ENCODE measurements at regions not wholly inside any gene's neighbourhood (a gene's known extent, or its start where the extent isn't known, plus 50 kb on each side); places are given as distances from the start of the nearest gene placed in this dataset.

- TF ChIP-seq ZNF274 (IDR thresholded peaks at IDR 0.05; ENCODE audit: borderline replicate concordance, extremely low read depth, low read length) (no peak), POLR2A (IDR thresholded peaks at IDR 0.05; ENCODE audit: control extremely low read depth in 1 of 2, low read depth in 2 of 2, low read length in 2 of 2) (no peak), SRF (IDR thresholded peaks at IDR 0.05; ENCODE audit: low read depth, low read length) (no peak), BACH1 (IDR thresholded peaks at IDR 0.05; ENCODE audit: low read length) (peak; percentile 85), CTBP2 (IDR thresholded peaks at IDR 0.05; ENCODE audit: borderline replicate concordance, insufficient read depth, insufficient read length, low read length) (no peak), MAX (IDR thresholded peaks at IDR 0.05) (peak; percentile 78), EP300 (IDR thresholded peaks at IDR 0.05; ENCODE audit: borderline replicate concordance in 1 of 2, low read depth in 2 of 2, low read length in 2 of 2) (no peak), TCF12 (IDR thresholded peaks at IDR 0.05; ENCODE audit: low read depth, low read length) (no peak), YY1 (IDR thresholded peaks at IDR 0.05; ENCODE audit: low read depth, low read length) (peak; percentile 54)
Measured at GRCh38 chr11:122556605-122557004, 98.9 kb upstream of the UBASH3B start (continued).

All from H1 (cell line).